HEK293 (cell line): ENCODE measurements at regions not wholly inside any gene's neighbourhood (a gene's known extent, or its start where the extent isn't known, plus 50 kb on each side); places are given as distances from the start of the nearest gene placed in this dataset.

ENCODE experiments used
- ATF2 ChIP-seq: fragments of 450-650 bp; formaldehyde crosslinking; IDR thresholded peaks from 2 replicates; pipeline ENCODE4 v1.5.1; 2016; ENCODE audit warnings: missing biosample characterization, missing genetic modification characterization, low read depth
- BCL11B ChIP-seq: fragments of 450-650 bp; formaldehyde crosslinking; IDR thresholded peaks from 2 replicates; pipeline ENCODE4 v1.5.1; 2016; ENCODE audit warnings: low read depth, missing biosample characterization, missing genetic modification characterization
- ELK4 ChIP-seq: IDR thresholded peaks from 2 replicates; pipeline ENCODE4 v1.6.1; 2011; ENCODE audit warnings: mild to moderate bottlenecking, low read depth, low read length, borderline replicate concordance
- HIC1 ChIP-seq: fragments of 450-650 bp; formaldehyde crosslinking; IDR thresholded peaks from 2 replicates; pipeline ENCODE4 v1.5.1; 2016; ENCODE audit warnings: missing biosample characterization, missing genetic modification characterization
- PBX3 ChIP-seq: sonication (generic); formaldehyde crosslinking; IDR thresholded peaks from 2 replicates; pipeline ENCODE4 v1.8.1; 2022; ENCODE audit warnings: mild to moderate bottlenecking, moderate library complexity, missing genetic modification reagents
- TCF7L2 ChIP-seq: IDR thresholded peaks from 2 replicates; pipeline ENCODE4 v1.6.1; 2011; ENCODE audit warnings: low read depth, mild to moderate bottlenecking, inconsistent platforms, low read length, moderate library complexity, borderline replicate concordance
- YY1 ChIP-seq: fragments of 450-650 bp; formaldehyde crosslinking; IDR thresholded peaks from 2 replicates; pipeline ENCODE4 v1.5.1; 2018; ENCODE audit warnings: missing biosample characterization, missing genetic modification characterization
- ZNF184 ChIP-seq: fragments of 450-650 bp; IDR thresholded peaks from 2 replicates; pipeline ENCODE4 v1.5.1; 2018; ENCODE audit warnings: missing biosample characterization, mild to moderate bottlenecking, missing genetic modification characterization
- ZNF302 ChIP-seq: fragments of 450-650 bp; formaldehyde crosslinking; IDR thresholded peaks from 2 replicates; pipeline ENCODE4 v1.5.1; 2016; ENCODE audit warnings: missing biosample characterization, missing genetic modification characterization, low read depth
- ZNF311 ChIP-seq: fragments of 450-650 bp; formaldehyde crosslinking; IDR thresholded peaks from 2 replicates; pipeline ENCODE4 v1.5.1; 2017; ENCODE audit warnings: missing biosample characterization, missing genetic modification characterization, borderline replicate concordance
- ZNF350 ChIP-seq: fragments of 450-650 bp; formaldehyde crosslinking; IDR thresholded peaks from 2 replicates; pipeline ENCODE4 v1.5.0; 2017; ENCODE audit warnings: missing biosample characterization, mild to moderate bottlenecking, missing genetic modification characterization
- ZNF394 ChIP-seq: fragments of 450-650 bp; formaldehyde crosslinking; IDR thresholded peaks from 2 replicates; pipeline ENCODE4 v1.5.1; 2016; ENCODE audit warnings: missing biosample characterization, missing genetic modification characterization, mild to moderate bottlenecking, moderate library complexity, borderline replicate concordance
- ZNF843 ChIP-seq: fragments of 450-650 bp; formaldehyde crosslinking; IDR thresholded peaks from 2 replicates; pipeline ENCODE4 v1.5.1; 2016; ENCODE audit warnings: missing biosample characterization, missing genetic modification characterization
- TF ChIP-seq, protein P1 (sequence below): fragments of 450-650 bp; formaldehyde crosslinking; IDR thresholded peaks from 2 replicates; pipeline ENCODE4 v1.5.1; 2016; ENCODE audit warnings: missing biosample characterization, missing genetic modification characterization

GRCh38 chr10:105700218-105700617 lies 1059.1 kb downstream of the SORCS3 start:
- TF ChIP-seq, protein P1, sequence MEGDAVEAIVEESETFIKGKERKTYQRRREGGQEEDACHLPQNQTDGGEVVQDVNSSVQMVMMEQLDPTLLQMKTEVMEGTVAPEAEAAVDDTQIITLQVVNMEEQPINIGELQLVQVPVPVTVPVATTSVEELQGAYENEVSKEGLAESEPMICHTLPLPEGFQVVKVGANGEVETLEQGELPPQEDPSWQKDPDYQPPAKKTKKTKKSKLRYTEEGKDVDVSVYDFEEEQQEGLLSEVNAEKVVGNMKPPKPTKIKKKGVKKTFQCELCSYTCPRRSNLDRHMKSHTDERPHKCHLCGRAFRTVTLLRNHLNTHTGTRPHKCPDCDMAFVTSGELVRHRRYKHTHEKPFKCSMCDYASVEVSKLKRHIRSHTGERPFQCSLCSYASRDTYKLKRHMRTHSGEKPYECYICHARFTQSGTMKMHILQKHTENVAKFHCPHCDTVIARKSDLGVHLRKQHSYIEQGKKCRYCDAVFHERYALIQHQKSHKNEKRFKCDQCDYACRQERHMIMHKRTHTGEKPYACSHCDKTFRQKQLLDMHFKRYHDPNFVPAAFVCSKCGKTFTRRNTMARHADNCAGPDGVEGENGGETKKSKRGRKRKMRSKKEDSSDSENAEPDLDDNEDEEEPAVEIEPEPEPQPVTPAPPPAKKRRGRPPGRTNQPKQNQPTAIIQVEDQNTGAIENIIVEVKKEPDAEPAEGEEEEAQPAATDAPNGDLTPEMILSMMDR (tag by site-specific recombination) = no peak
- TF ChIP-seq ATF2 = no peak
- no peak for TF ChIP-seq BCL11B (tag by site-specific recombination)
- TF ChIP-seq ZNF843 (tag by site-specific recombination) = no peak
- TF ChIP-seq PBX3 = no peak
- TF ChIP-seq ZNF311 (tag by site-specific recombination) = no peak
- TF ChIP-seq ZNF394 (tag by site-specific recombination) = no peak
- TF ChIP-seq YY1 = no peak
- TF ChIP-seq HIC1 = no peak
- no peak for TF ChIP-seq ZNF350
- TF ChIP-seq ZNF302 = no peak
- no peak for TF ChIP-seq ELK4
- no peak for TF ChIP-seq ZNF184 (tag by site-specific recombination)
- TF ChIP-seq TCF7L2 = no peak
